HL-60 (cell line): ENCODE measurements at regions not wholly inside any gene's neighbourhood (a gene's known extent, or its start where the extent isn't known, plus 50 kb on each side); places are given as distances from the start of the nearest gene placed in this dataset.

ENCODE experiments used
- CTCF ChIP-seq: IDR thresholded peaks from one replicate; pipeline ENCODE4 v1.5.1; 2011; ENCODE audit warnings: low read length, control low read depth, inconsistent platforms; ENCODE audit not compliant: insufficient read depth
- GABPA ChIP-seq: IDR thresholded peaks from 2 replicates; pipeline ENCODE4 v1.6.1; 2012; ENCODE audit warnings: low read depth
- POLR2AphosphoS5 ChIP-seq: IDR thresholded peaks from 2 replicates; pipeline ENCODE4 v1.6.1; 2012; ENCODE audit warnings: low read depth
- REST ChIP-seq: IDR thresholded peaks from 2 replicates; pipeline ENCODE4 v1.6.1; 2012; ENCODE audit warnings: low read depth; ENCODE audit not compliant: insufficient replicate concordance

GRCh38 chr17:13698832-13699231 lies 97.1 kb upstream of the HS3ST3A1 start:
- TF ChIP-seq CTCF: no peak
- TF ChIP-seq POLR2AphosphoS5: no peak
- no peak for TF ChIP-seq REST
- TF ChIP-seq GABPA: no peak
